Activated B cell treated with CpG ODN at 0.5 μM for 24 hours (primary cell): ENCODE measurements at regions not wholly inside any gene's neighbourhood (a gene's known extent, or its start where the extent isn't known, plus 50 kb on each side); places are given as distances from the start of the nearest gene placed in this dataset.

Source experiments
- ATAC-seq: fragments of 200-7000 bp; cut with Tn5 transposase; one replicate; pipeline ENCODE4 v1.10.0; 2021; ENCODE audit warnings: low read depth, mild to moderate bottlenecking, moderate library complexity
- CTCF ChIA-PET: fragments of 350-600 bp; sonication (Branson Sonifier 250); formaldehyde crosslinking; loops from one replicate; lab custom pipeline; 2021; ENCODE audit warnings: antibody characterized with exemption; lab: Charles Lee
- POLR2A ChIA-PET: fragments of 350-600 bp; sonication (Branson Sonifier 250); formaldehyde crosslinking; loops from one replicate; lab custom pipeline; 2021; ENCODE audit warnings: antibody characterized with exemption; lab: Charles Lee
- DNase-seq: peaks from one replicate; pipeline ENCODE4 v3.0.0; 2022
- H3K27ac Mint-ChIP-seq: one replicate; pipeline ENCODE4 v1.8.0; 2020; ENCODE audit warnings: mixed read lengths
- H3K27me3 Mint-ChIP-seq: one replicate; pipeline ENCODE4 v1.8.0; 2021; ENCODE audit warnings: mixed read lengths
- H3K36me3 Mint-ChIP-seq: one replicate; pipeline ENCODE4 v1.8.0; 2021; ENCODE audit warnings: low read depth, mixed read lengths
- H3K4me1 Mint-ChIP-seq: one replicate; pipeline ENCODE4 v1.8.0; 2021; ENCODE audit warnings: mixed read lengths
- H3K4me3 Mint-ChIP-seq: one replicate; pipeline ENCODE4 v1.8.0; 2020; ENCODE audit warnings: mild to moderate bottlenecking, mixed read lengths
- H3K9me3 Mint-ChIP-seq: one replicate; pipeline ENCODE4 v1.8.0; 2020; ENCODE audit warnings: mixed read lengths
- CTCF ChIP-seq: fragments of 200-600 bp; IDR thresholded peaks from one replicate; pipeline ENCODE4 v1.8.0; 2022; ENCODE audit warnings: antibody characterized with exemption, mild to moderate bottlenecking
- intact Hi-C: fragments of 100-400 bp; cut with micrococcal nuclease; formaldehyde crosslinking; loops from one replicate; pipeline ENCODE4 v1.15.1; 2024

- CTCF ChIA-PET: no interaction called here
- DNase-seq (no peak), ATAC-seq (no peak)
- Mint-ChIP-seq H3K36me3 (no peaks in the 10 kb centered on the region), H3K27ac (no peak overlapping the region), H3K4me3 (no peak overlapping the region), H3K9me3 (peaks cover 6% of the 10 kb centered on the region), H3K4me1 (no peaks in the 10 kb centered on the region), H3K27me3 (no peaks in the 10 kb centered on the region)
- intact Hi-C loops: no loop called here
- POLR2A ChIA-PET: no interaction called here
- no peak for TF ChIP-seq CTCF
Measured at GRCh38 chr12:107415834-107416233, 269.8 kb upstream of the PWP1 start.

GRCh38 chr12:107417004-107417403 lies 268.6 kb upstream of the PWP1 start:
- H3K27ac Mint-ChIP-seq: no peak overlapping the region
- intact Hi-C loops: no loop called here
- peaks cover 6% of the 10 kb centered on the region for H3K9me3 Mint-ChIP-seq
- H3K36me3 Mint-ChIP-seq: no peaks in the 10 kb centered on the region
- ChIA-PET CTCF (no interaction called here), POLR2A (no interaction called here)
- DNase-seq (no peak), ATAC-seq (no peak)
- H3K4me3 Mint-ChIP-seq: no peak overlapping the region
- H3K4me1 Mint-ChIP-seq: no peaks in the 10 kb centered on the region
- H3K27me3 Mint-ChIP-seq: no peaks in the 10 kb centered on the region
- TF ChIP-seq CTCF: no peak

- H3K27me3 Mint-ChIP-seq: no peaks in the 10 kb centered on the region
- no peak for ATAC-seq
Measured at GRCh38 chr12:107418981-107419380, 266.6 kb upstream of the PWP1 start.

GRCh38 chr12:107423531-107423930 lies 262.1 kb upstream of the PWP1 start:
- ChIA-PET CTCF (no interaction called here), POLR2A (no interaction called here)
- Mint-ChIP-seq H3K4me3 (no peak overlapping the region), H3K27me3 (no peaks in the 10 kb centered on the region), H3K4me1 (no peaks in the 10 kb centered on the region), H3K27ac (no peak overlapping the region), H3K9me3 (peaks cover 6% of the 10 kb centered on the region), H3K36me3 (no peaks in the 10 kb centered on the region)
- intact Hi-C loops: no loop called here
- ATAC-seq: no peak
- DNase-seq: no peak
- TF ChIP-seq CTCF: no peak

More at GRCh38 chr12:107418981-107419380, 266.6 kb upstream of the PWP1 start:
- no peaks in the 10 kb centered on the region for H3K36me3 Mint-ChIP-seq
- DNase-seq: no peak
- H3K9me3 Mint-ChIP-seq: peaks cover 6% of the 10 kb centered on the region
- no peak overlapping the region for H3K27ac Mint-ChIP-seq
- CTCF ChIA-PET: no interaction called here
- POLR2A ChIA-PET: no interaction called here
- intact Hi-C loops: no loop called here
- H3K4me1 Mint-ChIP-seq: no peaks in the 10 kb centered on the region
- H3K4me3 Mint-ChIP-seq: no peak overlapping the region
- TF ChIP-seq CTCF: no peak

GRCh38 chr12:107429006-107429705 lies 256.4 kb upstream of the PWP1 start:
- no peak for TF ChIP-seq CTCF
- no peaks in the 10 kb centered on the region for H3K36me3 Mint-ChIP-seq
- intact Hi-C loops: no loop called here
- no peak for ATAC-seq
- H3K4me3 Mint-ChIP-seq: no peak overlapping the region
- no peaks in the 10 kb centered on the region for H3K27me3 Mint-ChIP-seq
- DNase-seq: no peak
- no peaks in the 10 kb centered on the region for H3K4me1 Mint-ChIP-seq
- CTCF ChIA-PET: no interaction called here
- H3K9me3 Mint-ChIP-seq: no peaks in the 10 kb centered on the region
- POLR2A ChIA-PET: no interaction called here
- no peak overlapping the region for H3K27ac Mint-ChIP-seq
